ENCODE measurements at regions not wholly inside any gene's neighbourhood (a gene's known extent, or its start where the extent isn't known, plus 50 kb on each side); places are given as distances from the start of the nearest gene placed in this dataset.

GRCh38 chr5:138702166-138703077 is 50.8 kb upstream of the CTNNA1 start:
- TF ChIP-seq, protein P1, sequence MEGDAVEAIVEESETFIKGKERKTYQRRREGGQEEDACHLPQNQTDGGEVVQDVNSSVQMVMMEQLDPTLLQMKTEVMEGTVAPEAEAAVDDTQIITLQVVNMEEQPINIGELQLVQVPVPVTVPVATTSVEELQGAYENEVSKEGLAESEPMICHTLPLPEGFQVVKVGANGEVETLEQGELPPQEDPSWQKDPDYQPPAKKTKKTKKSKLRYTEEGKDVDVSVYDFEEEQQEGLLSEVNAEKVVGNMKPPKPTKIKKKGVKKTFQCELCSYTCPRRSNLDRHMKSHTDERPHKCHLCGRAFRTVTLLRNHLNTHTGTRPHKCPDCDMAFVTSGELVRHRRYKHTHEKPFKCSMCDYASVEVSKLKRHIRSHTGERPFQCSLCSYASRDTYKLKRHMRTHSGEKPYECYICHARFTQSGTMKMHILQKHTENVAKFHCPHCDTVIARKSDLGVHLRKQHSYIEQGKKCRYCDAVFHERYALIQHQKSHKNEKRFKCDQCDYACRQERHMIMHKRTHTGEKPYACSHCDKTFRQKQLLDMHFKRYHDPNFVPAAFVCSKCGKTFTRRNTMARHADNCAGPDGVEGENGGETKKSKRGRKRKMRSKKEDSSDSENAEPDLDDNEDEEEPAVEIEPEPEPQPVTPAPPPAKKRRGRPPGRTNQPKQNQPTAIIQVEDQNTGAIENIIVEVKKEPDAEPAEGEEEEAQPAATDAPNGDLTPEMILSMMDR (conservative IDR thresholded peaks at IDR 0.05; ENCODE audit: control insufficient read depth, insufficient read depth, low read depth, low read length), result no peak
- no peak overlapping the region for H3K4me3 ChIP-seq (ENCODE audit: control insufficient read depth, low read depth, low read length)
- DNase-seq (ENCODE audit: low read depth), result no peak

DNA sequence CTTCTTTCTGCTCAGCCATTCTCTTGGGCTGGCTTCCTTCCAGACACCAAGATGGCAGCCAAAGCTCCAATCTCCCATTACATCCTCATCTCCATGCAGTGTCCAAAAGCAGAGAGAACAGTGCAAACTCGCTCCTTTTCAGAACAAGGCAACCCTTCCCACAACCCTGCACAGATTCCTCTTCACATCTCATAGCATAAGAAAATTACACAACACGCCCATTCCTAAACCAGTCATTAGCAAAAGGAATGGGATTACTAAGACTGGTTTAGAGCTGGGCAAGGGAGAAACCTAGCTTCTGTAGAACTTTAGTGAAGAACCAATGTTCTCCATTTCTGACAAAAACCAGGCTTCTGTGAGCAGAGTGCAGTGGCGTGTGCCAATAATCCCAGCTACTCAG is 51.5 kb upstream of the CTNNA1 start:
- peak; percentile 40 for DNase-seq (ENCODE audit: low read depth)
- TF ChIP-seq, protein P1 (conservative IDR thresholded peaks at IDR 0.05; ENCODE audit: control insufficient read depth, insufficient read depth, low read depth, low read length), result no peak
- H3K4me3 ChIP-seq (ENCODE audit: control insufficient read depth, low read depth, low read length), result no peak overlapping the region

- no peak for DNase-seq (ENCODE audit: low read depth)
- no peak overlapping the region for H3K4me3 ChIP-seq (ENCODE audit: control insufficient read depth, low read depth, low read length)
- TF ChIP-seq, protein P1 (conservative IDR thresholded peaks at IDR 0.05; ENCODE audit: control insufficient read depth, insufficient read depth, low read depth, low read length), result no peak
Measured at GRCh38 chr5:138700581-138701362, 52.5 kb upstream of the CTNNA1 start.

DNA sequence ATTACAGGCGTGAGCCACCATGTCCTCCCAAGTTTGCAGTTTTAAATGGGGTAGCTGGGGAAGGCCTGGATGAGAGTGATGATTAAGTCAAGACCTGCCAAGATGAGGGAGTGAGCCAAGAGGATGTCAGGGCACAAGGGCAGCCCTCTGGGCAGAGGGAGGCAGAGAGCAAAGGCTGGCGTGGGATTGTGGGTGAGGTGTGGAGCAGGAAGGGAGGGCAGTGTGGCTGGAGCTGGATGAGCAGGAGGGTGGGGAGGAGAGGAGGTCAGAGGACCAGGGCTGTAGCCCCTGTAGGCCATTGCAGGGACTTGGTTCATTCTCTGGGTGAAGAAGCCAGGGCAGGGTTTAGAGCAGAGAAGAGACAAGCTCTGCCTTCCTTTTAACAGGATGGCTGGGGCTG is 53.7 kb upstream of the CTNNA1 start:
- TF ChIP-seq, protein P1 (conservative IDR thresholded peaks at IDR 0.05; ENCODE audit: control insufficient read depth, insufficient read depth, low read depth, low read length), result no peak
- no peak for DNase-seq (ENCODE audit: low read depth)
- H3K4me3 ChIP-seq (ENCODE audit: control insufficient read depth, low read depth, low read length), result no peak overlapping the region

GRCh38 chr5:138698713-138699112 is 54.5 kb upstream of the CTNNA1 start:
- TF ChIP-seq, protein P1 (conservative IDR thresholded peaks at IDR 0.05; ENCODE audit: control insufficient read depth, insufficient read depth, low read depth, low read length), result no peak
- DNase-seq (ENCODE audit: low read depth), result no peak
- H3K4me3 ChIP-seq (ENCODE audit: control insufficient read depth, low read depth, low read length), result no peak overlapping the region

- no peak for DNase-seq (ENCODE audit: low read depth)
- TF ChIP-seq, protein P1 (conservative IDR thresholded peaks at IDR 0.05; ENCODE audit: control insufficient read depth, insufficient read depth, low read depth, low read length), result no peak
- no peak overlapping the region for H3K4me3 ChIP-seq (ENCODE audit: control insufficient read depth, low read depth, low read length)
Measured at GRCh38 chr5:138697720-138698360, 55.4 kb upstream of the CTNNA1 start.
